IMR-90 (cell line): ENCODE measurements at regions not wholly inside any gene's neighbourhood (a gene's known extent, or its start where the extent isn't known, plus 50 kb on each side); places are given as distances from the start of the nearest gene placed in this dataset.

ENCODE experiments used
- ATAC-seq: fragments of 200-7000 bp; cut with Tn5 transposase; 2 replicates; pipeline ENCODE4 v1.9.1; 2020; ENCODE audit warnings: low read depth, mild to moderate bottlenecking, moderate library complexity
- BruUV-seq: library from RNA; stranded (reverse); fragments of 400-500 nt; replicated peaks from 2 replicates; lab custom pipeline; 2021; lab: Mats Ljungman, UMichigan
- CTCF ChIA-PET: fragments of 300-600 bp; formaldehyde crosslinking; extraction: SDS; loops from one replicate; lab custom pipeline; 2021; ENCODE audit warnings: antibody characterized with exemption; lab: Yijun Ruan, JAX
- POLR2A ChIA-PET: fragments of 300-600 bp; sonication (Branson Sonifier 250); formaldehyde crosslinking; loops from one replicate; lab custom pipeline; 2022; ENCODE audit warnings: antibody characterized with exemption; ENCODE audit not compliant: unreplicated experiment; lab: Charles Lee
- DNase-seq: peaks from one replicate; pipeline ENCODE4 v3.0.0; 2013
- H2AFZ ChIP-seq: replicated peaks from 2 replicates; pipeline ENCODE3; 2013; ENCODE audit warnings: low read length, mild to moderate bottlenecking; ENCODE audit not compliant: poor library complexity
- H2AK5ac ChIP-seq: 2 replicates; pipeline ENCODE4 v1.6.1; 2013; ENCODE audit warnings: low read depth, low read length, inconsistent platforms
- H2AK9ac ChIP-seq: replicated peaks from 2 replicates; pipeline ENCODE3; 2013; ENCODE audit warnings: mild to moderate bottlenecking, low read depth, low read length, moderate library complexity; ENCODE audit not compliant: poor library complexity
- H2BK120ac ChIP-seq: 2 replicates; pipeline ENCODE4 v1.6.1; 2013; ENCODE audit warnings: low read depth, low read length, inconsistent platforms
- H2BK15ac ChIP-seq: 3 replicates; pipeline ENCODE4 v1.6.1; 2013; ENCODE audit warnings: low read depth, low read length, inconsistent platforms
- H2BK20ac ChIP-seq: 2 replicates; pipeline ENCODE4 v1.6.1; 2013; ENCODE audit warnings: low read depth, mild to moderate bottlenecking, inconsistent platforms, low read length, moderate library complexity
- H2BK5ac ChIP-seq: 2 replicates; pipeline ENCODE4 v1.6.1; 2013; ENCODE audit warnings: mild to moderate bottlenecking, low read depth, low read length, inconsistent platforms; ENCODE audit not compliant: poor library complexity, severe bottlenecking
- H3K14ac ChIP-seq: replicated peaks from 2 replicates; pipeline ENCODE4 v1.6.1; 2013; ENCODE audit warnings: low read depth, low read length, inconsistent platforms
- H3K18ac ChIP-seq: 2 replicates; pipeline ENCODE4 v1.6.1; 2013; ENCODE audit warnings: low read depth, low read length, control low read depth
- H3K23ac ChIP-seq: 2 replicates; pipeline ENCODE4 v1.6.1; 2013; ENCODE audit warnings: low read depth, low read length, inconsistent platforms
- H3K27ac ChIP-seq: 2 replicates; pipeline ENCODE4 v1.5.1; 2013; ENCODE audit warnings: mild to moderate bottlenecking, control low read depth, low read length; ENCODE audit not compliant: insufficient read depth
- H3K27me3 ChIP-seq: 2 replicates; pipeline ENCODE4 v1.6.1; 2013; ENCODE audit warnings: low read length; ENCODE audit not compliant: control insufficient read depth, insufficient read depth
- H3K36me3 ChIP-seq: 2 replicates; pipeline ENCODE4 v1.6.1; 2013; ENCODE audit warnings: low read length, mixed read lengths; ENCODE audit not compliant: control insufficient read depth, insufficient read depth
- H3K4ac ChIP-seq: 2 replicates; pipeline ENCODE4 v1.6.1; 2013; ENCODE audit warnings: low read depth, low read length, inconsistent platforms
- H3K4me1 ChIP-seq: 2 replicates; pipeline ENCODE4 v1.6.1; 2013; ENCODE audit warnings: low read length, mixed read lengths; ENCODE audit not compliant: control insufficient read depth, insufficient read depth
- H3K4me2 ChIP-seq: 2 replicates; pipeline ENCODE4 v1.6.1; 2013; ENCODE audit warnings: low read depth, mild to moderate bottlenecking, control low read depth, low read length, moderate library complexity
- H3K4me3 ChIP-seq: 2 replicates; pipeline ENCODE4 v1.5.1; 2013; ENCODE audit warnings: low read depth, mild to moderate bottlenecking, control low read depth, low read length, moderate library complexity; ENCODE audit not compliant: insufficient read depth
- H3K56ac ChIP-seq: 2 replicates; pipeline ENCODE4 v1.6.1; 2013; ENCODE audit warnings: low read length, inconsistent platforms; ENCODE audit not compliant: insufficient read depth; ENCODE audit errors: extremely low read depth
- H3K79me1 ChIP-seq, 2 experiments: 2 replicates each; pipeline ENCODE4 v1.6.1; 2013; ENCODE audit warnings: low read length in 2 of 2, inconsistent platforms in 1 of 2, low read depth in 1 of 2
- H3K9ac ChIP-seq: 2 replicates; pipeline ENCODE4 v1.6.1; 2013; ENCODE audit warnings: low read depth, low read length, control low read depth
- H3K9me1 ChIP-seq: 2 replicates; pipeline ENCODE4 v1.6.1; 2013; ENCODE audit warnings: low read length, inconsistent platforms; ENCODE audit not compliant: insufficient read depth
- H3K9me3 ChIP-seq: 2 replicates; pipeline ENCODE4 v1.6.1; 2013; ENCODE audit warnings: low read length; ENCODE audit not compliant: control insufficient read depth, insufficient read depth
- H4K20me1 ChIP-seq: 2 replicates; pipeline ENCODE4 v1.6.1; 2013; ENCODE audit warnings: low read length, inconsistent platforms; ENCODE audit not compliant: insufficient read depth
- H4K5ac ChIP-seq: 2 replicates; pipeline ENCODE4 v1.6.1; 2013; ENCODE audit warnings: mild to moderate bottlenecking, low read depth, low read length, control low read depth
- H4K8ac ChIP-seq, 2 experiments: 2 replicates each; pipeline ENCODE4 v1.6.1; 2013; ENCODE audit warnings: low read depth in 2 of 2, low read length in 2 of 2, control low read depth in 1 of 2, inconsistent platforms in 1 of 2
- H4K91ac ChIP-seq: 2 replicates; pipeline ENCODE4 v1.6.1; 2013; ENCODE audit warnings: low read depth, low read length, inconsistent platforms; ENCODE audit not compliant: insufficient read depth
- CEBPB ChIP-seq: IDR thresholded peaks from 2 replicates; pipeline ENCODE4 v1.6.1; 2012; ENCODE audit warnings: low read depth, low read length, improper control_type of control experiment
- CHD1 ChIP-seq: IDR thresholded peaks from 2 replicates; pipeline ENCODE4 v1.6.1; 2012; ENCODE audit warnings: low read depth, low read length, improper control_type of control experiment
- CTCF ChIP-seq: conservative IDR thresholded peaks from 2 replicates; pipeline ENCODE4 v1.5.1; 2012; ENCODE audit warnings: mild to moderate bottlenecking, low read depth, low read length, improper control_type of control experiment
- MAFK ChIP-seq: IDR thresholded peaks from 2 replicates; pipeline ENCODE4 v1.6.1; 2012; ENCODE audit warnings: low read depth, low read length, improper control_type of control experiment
- MAZ ChIP-seq: IDR thresholded peaks from 2 replicates; pipeline ENCODE4 v1.6.1; 2012; ENCODE audit warnings: low read depth, mild to moderate bottlenecking, low read length, improper control_type of control experiment, moderate library complexity, borderline replicate concordance
- MXI1 ChIP-seq: IDR thresholded peaks from 2 replicates; pipeline ENCODE4 v1.6.1; 2012; ENCODE audit warnings: low read depth, mild to moderate bottlenecking, low read length, moderate library complexity, borderline replicate concordance
- NFE2L2 ChIP-seq: fragments of 150-350 bp; IDR thresholded peaks from 2 replicates; pipeline ENCODE4 v1.6.1; 2016; ENCODE audit warnings: low read depth, mild to moderate bottlenecking, low read length
- POLR2A ChIP-seq: IDR thresholded peaks from 2 replicates; pipeline ENCODE4 v1.6.1; 2012; ENCODE audit warnings: mild to moderate bottlenecking, low read depth, low read length
- RAD21 ChIP-seq: IDR thresholded peaks from 2 replicates; pipeline ENCODE4 v1.6.1; 2012; ENCODE audit warnings: low read length, improper control_type of control experiment
- RCOR1 ChIP-seq: IDR thresholded peaks from 2 replicates; pipeline ENCODE4 v1.6.1; 2012; ENCODE audit warnings: mild to moderate bottlenecking, low read length, improper control_type of control experiment; ENCODE audit not compliant: insufficient replicate concordance
- SMC3 ChIP-seq: fragments of 150-350 bp; IDR thresholded peaks from 2 replicates; pipeline ENCODE4 v1.6.1; 2016; ENCODE audit warnings: low read depth, mild to moderate bottlenecking, antibody characterized with exemption, low read length, moderate library complexity
- WGBS, 2 experiments: methylation state at CpG; one replicate each; pipeline versions ENCODE4 v1.1.5 to v1.1.7; 2013; ENCODE audit warnings: missing lambda C conversion rate in 2 of 2; ENCODE audit not compliant: insufficient read length in 1 of 2; ENCODE audit errors: extremely low coverage in 2 of 2; 5-methylcytosine and 5-hydroxymethylcytosine counted together
- dilution Hi-C: fragments of 300-500 bp; cut with HindIII; formaldehyde crosslinking; loops from one replicate; pipeline ENCODE4 v1.14.3; 2018; ENCODE audit warnings: low sequenced_read_pairs; ENCODE audit not compliant: unreplicated experiment
- in situ Hi-C: fragments of 300-500 bp; cut with MboI; formaldehyde crosslinking; loops from 3 replicates; pipeline ENCODE4 v1.14.3; 2019; ENCODE audit warnings: low sequenced_read_pairs, inconsistent platforms, mixed read lengths
- intact Hi-C: fragments of 100-400 bp; cut with micrococcal nuclease; formaldehyde crosslinking; loops from 2 replicates; pipeline ENCODE4 v1.10.0; 2022

- H3K4me2 ChIP-seq: peak overlapping the region; percentile 55; the same call in 1 of the 2 replicates
- peaks cover 11% of the 10 kb centered on the region for H3K4me1 ChIP-seq
- ChIA-PET POLR2A (no interaction called here), CTCF (interaction anchor here (0.5 to 1.8 kb wide), 14 partner anchors 8 to 674 kb away, joined by 3 to 11 read pairs (median 4); no protein-coding TSS in a partner anchor)
- no peaks in the 10 kb centered on the region for H3K27me3 ChIP-seq
- no peaks in the 10 kb centered on the region for H3K36me3 ChIP-seq
- peak overlapping the region; percentile 80 for H3K18ac ChIP-seq
- H2AK5ac ChIP-seq: peak overlapping the region; percentile 88; the same call in 1 of the 2 replicates
- H3K79me1 ChIP-seq: no peaks in the 10 kb centered on the region
- peak overlapping the region; percentile 83 for H4K91ac ChIP-seq
- H4K5ac ChIP-seq: peak overlapping the region; percentile 72
- 0% methylated on average over 2 of the region's 10 CpGs; no CpG with 5 or more reads in 1 of the 2 experiments for WGBS, 2 experiments
- no peak overlapping the region for H3K23ac ChIP-seq
- peak overlapping the region; percentile 71; the same call in 2 of the 3 replicates for H2BK15ac ChIP-seq
- H3K9me3 ChIP-seq: no peaks in the 10 kb centered on the region; the same call in 1 of the 2 replicates
- H3K4me3 ChIP-seq: no peak overlapping the region
- in situ Hi-C loops: loop anchor here (5.0 kb wide), 1 partner anchor 656 kb away; no protein-coding TSS in a partner anchor
- peak; percentile 95 for ATAC-seq
- no peaks in the 10 kb centered on the region for H4K20me1 ChIP-seq
- H3K14ac ChIP-seq: peak overlapping the region; percentile 56; the same call in 1 of the 2 replicates
- peak overlapping the region; percentile 97 for H2BK20ac ChIP-seq
- TF ChIP-seq RCOR1 (no peak), CTCF (peak; percentile 99), MAFK (no peak), MXI1 (no peak), POLR2A (no peak; the same call in 1 of the 2 replicates), CHD1 (peak; percentile 68; the same call in 1 of the 2 replicates), CEBPB (no peak), SMC3 (peak; percentile 99), MAZ (peak; percentile 57; the same call in 1 of the 2 replicates), RAD21 (peak; percentile 100), NFE2L2 (no peak)
- H2BK120ac ChIP-seq: peak overlapping the region; percentile 96
- peak overlapping the region; percentile 85 for H2AFZ ChIP-seq
- H3K9ac ChIP-seq: peak overlapping the region; percentile 37; the same call in 1 of the 2 replicates
- dilution Hi-C loops: loop anchor here (10.0 kb wide), 2 partner anchors 178 to 658 kb away; no protein-coding TSS in a partner anchor
- peak overlapping the region; percentile 86 for H2BK5ac ChIP-seq
- H4K8ac ChIP-seq: peak overlapping the region; percentile 33 to 82; a peak in 3 of 4 replicates
- H3K27ac ChIP-seq: peak overlapping the region; percentile 77
- intact Hi-C loops: loop anchor here (1.0 to 5.0 kb wide), 6 partner anchors 118 to 667 kb away; no protein-coding TSS in a partner anchor
- peak; percentile 90 for DNase-seq
- BruUV-seq: no TSS peak
- peak overlapping the region; percentile 89 for H3K4ac ChIP-seq
- peak overlapping the region; percentile 77 for H2AK9ac ChIP-seq
- peak overlapping the region; percentile 77 for H3K56ac ChIP-seq
- 0 out of 2 replicates have a peak, but pooled peaks cover 4% of the 10 kb centered on the region for H3K9me1 ChIP-seq
Measured at GRCh38 chr6:134822920-134823709, 126.8 kb downstream of the ALDH8A1 start.
